HEK293 (cell line): ENCODE measurements at regions not wholly inside any gene's neighbourhood (a gene's known extent, or its start where the extent isn't known, plus 50 kb on each side); places are given as distances from the start of the nearest gene placed in this dataset.
A peak's percentile ranks its signal among the peaks of the same experiment; 100 is the strongest.

Experiments
- FEZF1 ChIP-seq: fragments of 450-650 bp; formaldehyde crosslinking; IDR thresholded peaks from 2 replicates; pipeline ENCODE4 v1.5.1; 2016; ENCODE audit warnings: missing biosample characterization, missing genetic modification characterization
- GLI4 ChIP-seq: fragments of 450-650 bp; formaldehyde crosslinking; IDR thresholded peaks from 2 replicates; pipeline ENCODE4 v1.5.1; 2016; ENCODE audit warnings: missing biosample characterization, missing genetic modification characterization
- HOXA7 ChIP-seq: sonication (generic); formaldehyde crosslinking; IDR thresholded peaks from 2 replicates; pipeline ENCODE4 v1.8.1; 2022; ENCODE audit warnings: missing genetic modification reagents, borderline replicate concordance
- SCRT2 ChIP-seq: fragments of 450-650 bp; formaldehyde crosslinking; IDR thresholded peaks from 2 replicates; pipeline ENCODE4 v1.5.1; 2016; ENCODE audit warnings: missing biosample characterization, missing genetic modification characterization
- SP7 ChIP-seq: fragments of 450-650 bp; formaldehyde crosslinking; IDR thresholded peaks from 2 replicates; pipeline ENCODE4 v1.5.1; 2016; ENCODE audit warnings: missing biosample characterization, missing genetic modification characterization
- TCF7L2 ChIP-seq: IDR thresholded peaks from 2 replicates; pipeline ENCODE4 v1.6.1; 2011; ENCODE audit warnings: low read depth, mild to moderate bottlenecking, inconsistent platforms, low read length, moderate library complexity, borderline replicate concordance
- WT1 ChIP-seq: fragments of 450-650 bp; formaldehyde crosslinking; IDR thresholded peaks from 2 replicates; pipeline ENCODE4 v1.5.1; 2016; ENCODE audit warnings: missing biosample characterization, missing genetic modification characterization
- YY2 ChIP-seq: fragments of 450-650 bp; formaldehyde crosslinking; IDR thresholded peaks from 2 replicates; pipeline ENCODE4 v1.5.1; 2016; ENCODE audit warnings: missing biosample characterization, missing genetic modification characterization
- ZBTB44 ChIP-seq: fragments of 450-650 bp; IDR thresholded peaks from 2 replicates; pipeline ENCODE4 v1.5.1; 2018; ENCODE audit warnings: missing biosample characterization, mild to moderate bottlenecking, missing genetic modification characterization
- ZBTB48 ChIP-seq: fragments of 450-650 bp; formaldehyde crosslinking; IDR thresholded peaks from 2 replicates; pipeline ENCODE4 v1.5.1; 2016; ENCODE audit warnings: missing biosample characterization, missing genetic modification characterization
- ZBTB6 ChIP-seq: fragments of 450-650 bp; formaldehyde crosslinking; IDR thresholded peaks from 2 replicates; pipeline ENCODE4 v1.5.1; 2017; ENCODE audit warnings: missing biosample characterization, missing genetic modification characterization
- ZBTB8A ChIP-seq: fragments of 450-650 bp; formaldehyde crosslinking; IDR thresholded peaks from 2 replicates; pipeline ENCODE4 v1.5.1; 2016; ENCODE audit warnings: missing biosample characterization, missing genetic modification characterization
- ZNF174 ChIP-seq: fragments of 450-650 bp; formaldehyde crosslinking; IDR thresholded peaks from 2 replicates; pipeline ENCODE4 v1.5.0; 2017; ENCODE audit warnings: missing biosample characterization, mild to moderate bottlenecking, missing genetic modification characterization
- ZNF202 ChIP-seq: fragments of 450-650 bp; formaldehyde crosslinking; IDR thresholded peaks from 2 replicates; pipeline ENCODE4 v1.5.1; 2016; ENCODE audit warnings: missing biosample characterization, missing genetic modification characterization, borderline replicate concordance
- ZNF266 ChIP-seq: fragments of 450-650 bp; formaldehyde crosslinking; IDR thresholded peaks from 2 replicates; pipeline ENCODE4 v1.5.1; 2016; ENCODE audit warnings: missing biosample characterization, missing genetic modification characterization, low read depth
- ZNF350 ChIP-seq: fragments of 450-650 bp; formaldehyde crosslinking; IDR thresholded peaks from 2 replicates; pipeline ENCODE4 v1.5.0; 2017; ENCODE audit warnings: missing biosample characterization, mild to moderate bottlenecking, missing genetic modification characterization
- ZNF366 ChIP-seq: fragments of 450-650 bp; formaldehyde crosslinking; conservative IDR thresholded peaks from 2 replicates; pipeline ENCODE4 v1.5.1; 2016; ENCODE audit warnings: missing biosample characterization, missing genetic modification characterization
- ZNF416 ChIP-seq: fragments of 450-650 bp; formaldehyde crosslinking; IDR thresholded peaks from 2 replicates; pipeline ENCODE4 v1.5.1; 2016; ENCODE audit warnings: missing biosample characterization, missing genetic modification characterization
- ZNF521 ChIP-seq: fragments of 450-650 bp; formaldehyde crosslinking; IDR thresholded peaks from 2 replicates; pipeline ENCODE4 v1.5.1; 2017; ENCODE audit warnings: missing biosample characterization, mild to moderate bottlenecking, missing genetic modification characterization
- ZNF600 ChIP-seq: fragments of 450-650 bp; formaldehyde crosslinking; IDR thresholded peaks from 2 replicates; pipeline ENCODE4 v1.5.1; 2016; ENCODE audit warnings: missing biosample characterization, missing genetic modification characterization
- ZNF707 ChIP-seq: fragments of 450-650 bp; formaldehyde crosslinking; IDR thresholded peaks from 2 replicates; pipeline ENCODE4 v1.5.1; 2016; ENCODE audit warnings: missing biosample characterization, missing genetic modification characterization
- ZNF776 ChIP-seq: fragments of 450-650 bp; formaldehyde crosslinking; IDR thresholded peaks from 2 replicates; pipeline ENCODE4 v1.5.0; 2017; ENCODE audit warnings: missing biosample characterization, missing genetic modification characterization, borderline replicate concordance
- ZSCAN16 ChIP-seq: fragments of 450-650 bp; formaldehyde crosslinking; IDR thresholded peaks from 2 replicates; pipeline ENCODE4 v1.5.1; 2016; ENCODE audit warnings: missing biosample characterization, missing genetic modification characterization
- ZSCAN23 ChIP-seq: fragments of 450-650 bp; formaldehyde crosslinking; IDR thresholded peaks from 2 replicates; pipeline ENCODE4 v1.5.1; 2016; ENCODE audit warnings: missing biosample characterization, missing genetic modification characterization
- TF ChIP-seq, protein P1 (sequence below): fragments of 450-650 bp; formaldehyde crosslinking; IDR thresholded peaks from 2 replicates; pipeline ENCODE4 v1.5.1; 2016; ENCODE audit warnings: missing biosample characterization, missing genetic modification characterization
- TF ChIP-seq, protein P2 (sequence below): fragments of 450-650 bp; formaldehyde crosslinking; IDR thresholded peaks from 2 replicates; pipeline ENCODE4 v1.5.1; 2016; ENCODE audit warnings: missing biosample characterization, missing genetic modification characterization
- TF ChIP-seq, protein P3 (sequence below): fragments of 450-650 bp; formaldehyde crosslinking; IDR thresholded peaks from 2 replicates; pipeline ENCODE4 v1.5.1; 2017; ENCODE audit warnings: missing biosample characterization, mild to moderate bottlenecking, missing genetic modification characterization, moderate library complexity
- TF ChIP-seq, protein P4 (sequence below): fragments of 450-650 bp; formaldehyde crosslinking; IDR thresholded peaks from 2 replicates; pipeline ENCODE4 v1.5.1; 2016; ENCODE audit warnings: missing biosample characterization, missing genetic modification characterization
- TF ChIP-seq, protein P5 (sequence below): fragments of 450-650 bp; formaldehyde crosslinking; IDR thresholded peaks from 2 replicates; pipeline ENCODE4 v1.5.1; 2017; ENCODE audit warnings: missing biosample characterization, missing genetic modification characterization

DNA sequence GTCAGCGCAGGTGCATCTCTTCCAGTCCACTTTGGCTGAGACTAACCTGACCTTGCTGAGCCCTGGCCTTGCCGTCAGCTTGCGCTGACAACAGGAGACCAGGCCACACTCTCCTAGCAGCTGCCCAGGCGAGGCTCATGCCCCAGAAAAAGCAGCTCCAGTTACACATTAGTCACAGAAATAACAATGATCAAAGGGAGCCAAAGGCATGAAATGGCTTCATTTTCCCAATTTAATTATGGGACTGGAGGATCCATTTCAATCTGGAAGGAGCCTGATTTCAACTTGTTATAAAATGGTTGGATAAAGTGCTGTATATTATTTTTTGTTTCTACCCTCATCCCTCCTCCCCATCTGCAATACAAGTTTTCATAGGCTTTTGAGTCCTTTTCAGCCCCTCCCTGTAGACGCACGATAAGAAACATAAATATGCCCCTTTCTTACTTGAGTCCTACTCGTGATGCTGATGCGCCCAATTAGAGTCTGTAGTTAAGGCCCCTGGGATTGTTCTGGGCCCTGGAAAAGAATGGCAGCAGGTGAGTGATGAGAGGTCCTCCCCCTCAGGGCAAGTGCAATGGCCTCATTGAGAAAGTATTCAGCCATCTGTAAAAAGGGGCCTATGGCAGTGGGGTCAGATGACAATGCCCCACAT, 376.0 kb downstream of the C12orf75 start (continued):
- TF ChIP-seq ZSCAN23 (tag by site-specific recombination) (no peak), FEZF1 (peak; percentile 92), WT1 (tag by site-specific recombination) (peak; percentile 44; the same call in 1 of the 2 replicates), HOXA7 (CRISPR knock-in tag) (no peak), ZNF350 (tag by site-specific recombination) (no peak), ZNF202 (tag by site-specific recombination) (no peak), ZBTB44 (tag by site-specific recombination) (no peak), SCRT2 (tag by site-specific recombination) (no peak), ZBTB6 (tag by site-specific recombination) (no peak), ZNF600 (tag by site-specific recombination) (no peak), YY2 (tag by site-specific recombination) (0 out of 2 replicates have a peak, but pooled peaks have one; percentile 30), ZBTB48 (tag by site-specific recombination) (no peak), ZBTB8A (no peak), ZNF416 (tag by site-specific recombination) (no peak), ZNF174 (no peak), ZNF366 (peak; percentile 89), ZNF776 (tag by site-specific recombination) (no peak), TCF7L2 (peak; percentile 86), ZNF521 (no peak), ZSCAN16 (tag by site-specific recombination) (no peak), ZNF266 (tag by site-specific recombination) (no peak), ZNF707 (tag by site-specific recombination) (no peak), GLI4 (tag by site-specific recombination) (no peak), SP7 (peak; percentile 91)
- TF ChIP-seq, protein P1, sequence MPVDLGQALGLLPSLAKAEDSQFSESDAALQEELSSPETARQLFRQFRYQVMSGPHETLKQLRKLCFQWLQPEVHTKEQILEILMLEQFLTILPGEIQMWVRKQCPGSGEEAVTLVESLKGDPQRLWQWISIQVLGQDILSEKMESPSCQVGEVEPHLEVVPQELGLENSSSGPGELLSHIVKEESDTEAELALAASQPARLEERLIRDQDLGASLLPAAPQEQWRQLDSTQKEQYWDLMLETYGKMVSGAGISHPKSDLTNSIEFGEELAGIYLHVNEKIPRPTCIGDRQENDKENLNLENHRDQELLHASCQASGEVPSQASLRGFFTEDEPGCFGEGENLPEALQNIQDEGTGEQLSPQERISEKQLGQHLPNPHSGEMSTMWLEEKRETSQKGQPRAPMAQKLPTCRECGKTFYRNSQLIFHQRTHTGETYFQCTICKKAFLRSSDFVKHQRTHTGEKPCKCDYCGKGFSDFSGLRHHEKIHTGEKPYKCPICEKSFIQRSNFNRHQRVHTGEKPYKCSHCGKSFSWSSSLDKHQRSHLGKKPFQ (tag by site-specific recombination), result no peak
- TF ChIP-seq, protein P2, sequence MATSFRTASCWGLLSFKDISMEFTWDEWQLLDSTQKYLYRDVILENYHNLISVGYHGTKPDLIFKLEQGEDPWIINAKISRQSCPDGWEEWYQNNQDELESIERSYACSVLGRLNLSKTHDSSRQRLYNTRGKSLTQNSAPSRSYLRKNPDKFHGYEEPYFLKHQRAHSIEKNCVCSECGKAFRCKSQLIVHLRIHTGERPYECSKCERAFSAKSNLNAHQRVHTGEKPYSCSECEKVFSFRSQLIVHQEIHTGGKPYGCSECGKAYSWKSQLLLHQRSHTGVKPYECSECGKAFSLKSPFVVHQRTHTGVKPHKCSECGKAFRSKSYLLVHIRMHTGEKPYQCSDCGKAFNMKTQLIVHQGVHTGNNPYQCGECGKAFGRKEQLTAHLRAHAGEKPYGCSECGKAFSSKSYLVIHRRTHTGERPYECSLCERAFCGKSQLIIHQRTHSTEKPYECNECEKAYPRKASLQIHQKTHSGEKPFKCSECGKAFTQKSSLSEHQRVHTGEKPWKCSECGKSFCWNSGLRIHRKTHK (tag by site-specific recombination), result no peak
- TF ChIP-seq, protein P3, sequence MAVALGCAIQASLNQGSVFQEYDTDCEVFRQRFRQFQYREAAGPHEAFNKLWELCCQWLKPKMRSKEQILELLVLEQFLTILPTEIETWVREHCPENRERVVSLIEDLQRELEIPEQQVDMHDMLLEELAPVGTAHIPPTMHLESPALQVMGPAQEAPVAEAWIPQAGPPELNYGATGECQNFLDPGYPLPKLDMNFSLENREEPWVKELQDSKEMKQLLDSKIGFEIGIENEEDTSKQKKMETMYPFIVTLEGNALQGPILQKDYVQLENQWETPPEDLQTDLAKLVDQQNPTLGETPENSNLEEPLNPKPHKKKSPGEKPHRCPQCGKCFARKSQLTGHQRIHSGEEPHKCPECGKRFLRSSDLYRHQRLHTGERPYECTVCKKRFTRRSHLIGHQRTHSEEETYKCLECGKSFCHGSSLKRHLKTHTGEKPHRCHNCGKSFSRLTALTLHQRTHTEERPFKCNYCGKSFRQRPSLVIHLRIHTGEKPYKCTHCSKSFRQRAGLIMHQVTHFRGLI (tag by site-specific recombination), result no peak
- TF ChIP-seq, protein P4, sequence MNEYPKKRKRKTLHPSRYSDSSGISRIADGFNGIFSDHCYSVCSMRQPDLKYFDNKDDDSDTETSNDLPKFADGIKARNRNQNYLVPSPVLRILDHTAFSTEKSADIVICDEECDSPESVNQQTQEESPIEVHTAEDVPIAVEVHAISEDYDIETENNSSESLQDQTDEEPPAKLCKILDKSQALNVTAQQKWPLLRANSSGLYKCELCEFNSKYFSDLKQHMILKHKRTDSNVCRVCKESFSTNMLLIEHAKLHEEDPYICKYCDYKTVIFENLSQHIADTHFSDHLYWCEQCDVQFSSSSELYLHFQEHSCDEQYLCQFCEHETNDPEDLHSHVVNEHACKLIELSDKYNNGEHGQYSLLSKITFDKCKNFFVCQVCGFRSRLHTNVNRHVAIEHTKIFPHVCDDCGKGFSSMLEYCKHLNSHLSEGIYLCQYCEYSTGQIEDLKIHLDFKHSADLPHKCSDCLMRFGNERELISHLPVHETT (tag by site-specific recombination), result no peak; the same call in 1 of the 2 replicates
- TF ChIP-seq, protein P5, sequence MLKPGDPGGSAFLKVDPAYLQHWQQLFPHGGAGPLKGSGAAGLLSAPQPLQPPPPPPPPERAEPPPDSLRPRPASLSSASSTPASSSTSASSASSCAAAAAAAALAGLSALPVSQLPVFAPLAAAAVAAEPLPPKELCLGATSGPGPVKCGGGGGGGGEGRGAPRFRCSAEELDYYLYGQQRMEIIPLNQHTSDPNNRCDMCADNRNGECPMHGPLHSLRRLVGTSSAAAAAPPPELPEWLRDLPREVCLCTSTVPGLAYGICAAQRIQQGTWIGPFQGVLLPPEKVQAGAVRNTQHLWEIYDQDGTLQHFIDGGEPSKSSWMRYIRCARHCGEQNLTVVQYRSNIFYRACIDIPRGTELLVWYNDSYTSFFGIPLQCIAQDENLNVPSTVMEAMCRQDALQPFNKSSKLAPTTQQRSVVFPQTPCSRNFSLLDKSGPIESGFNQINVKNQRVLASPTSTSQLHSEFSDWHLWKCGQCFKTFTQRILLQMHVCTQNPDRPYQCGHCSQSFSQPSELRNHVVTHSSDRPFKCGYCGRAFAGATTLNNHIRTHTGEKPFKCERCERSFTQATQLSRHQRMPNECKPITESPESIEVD (tag by site-specific recombination), result peak; percentile 49
